NCI-H2029 (cell line): ENCODE measurements at regions not wholly inside any gene's neighbourhood (a gene's known extent, or its start where the extent isn't known, plus 50 kb on each side); places are given as distances from the start of the nearest gene placed in this dataset.
A peak's percentile ranks its signal among the peaks of the same experiment; 100 is the strongest.
"Not testable (repeated sequence)": the region's sequence is repeated elsewhere in the genome, so short reads cannot be mapped to it uniquely, and the experiment has no call there.

Source experiments
- DNase-seq: peaks from one replicate; lab custom pipeline; 2025; lab: John Stamatoyannopoulos, UW

GRCh38 chr12:92061061-92061460, 84.6 kb downstream of the BTG1 start:
- DNase-seq: no peak

- no peak for DNase-seq
These were observed 85.7 kb downstream of the BTG1 start for GRCh38 chr12:92059960-92060359.

GRCh38 chr12:92058664-92059063, 87.0 kb downstream of the BTG1 start:
- no peak for DNase-seq

- DNase-seq: not testable (repeated sequence)
These were observed 88.9 kb downstream of the BTG1 start for GRCh38 chr12:92056756-92057155.

- DNase-seq: no peak
These were observed 89.4 kb downstream of the BTG1 start for GRCh38 chr12:92056290-92056689.

GRCh38 chr12:92055877-92056276, 89.8 kb downstream of the BTG1 start:
- no peak for DNase-seq

GRCh38 chr12:92051441-92051840, 94.2 kb downstream of the BTG1 start:
- DNase-seq: no peak

- no peak for DNase-seq
These were observed 96.2 kb downstream of the BTG1 start for GRCh38 chr12:92049403-92049802.

- no peak for DNase-seq
These were observed 98.2 kb downstream of the BTG1 start for GRCh38 chr12:92047393-92047826.

- DNase-seq: no peak
These were observed 98.9 kb downstream of the BTG1 start for GRCh38 chr12:92046557-92047392.

GRCh38 chr12:92045852-92046251, 99.8 kb downstream of the BTG1 start:
- DNase-seq: no peak

- no peak for DNase-seq
These were observed 101.2 kb downstream of the BTG1 start for GRCh38 chr12:92044435-92044834.

GRCh38 chr12:92042791-92043531, 102.7 kb downstream of the BTG1 start:
- DNase-seq: no peak

GRCh38 chr12:92041742-92042141, 103.9 kb downstream of the BTG1 start:
- DNase-seq: no peak

- no peak for DNase-seq
These were observed 106.6 kb downstream of the BTG1 start for GRCh38 chr12:92039046-92039445.

GRCh38 chr12:92038476-92038875, 107.2 kb downstream of the BTG1 start:
- DNase-seq: no peak

GRCh38 chr12:92036771-92037453, 108.7 kb downstream of the BTG1 start:
- DNase-seq: no peak

- no peak for DNase-seq
These were observed 109.5 kb downstream of the BTG1 start for GRCh38 chr12:92036061-92036620.

GRCh38 chr12:92035477-92035876, 110.2 kb downstream of the BTG1 start:
- DNase-seq: no peak

GRCh38 chr12:92034858-92035401, 110.7 kb downstream of the BTG1 start:
- DNase-seq: peak; percentile 28

GRCh38 chr12:92034083-92034482, 111.6 kb downstream of the BTG1 start:
- DNase-seq: no peak

GRCh38 chr12:92032965-92033364, 112.7 kb downstream of the BTG1 start:
- no peak for DNase-seq
